GM19468 (cell line): ENCODE measurements at regions not wholly inside any gene's neighbourhood (a gene's known extent, or its start where the extent isn't known, plus 50 kb on each side); places are given as distances from the start of the nearest gene placed in this dataset.
"Not testable (repeated sequence)": the region's sequence is repeated elsewhere in the genome, so short reads cannot be mapped to it uniquely, and the experiment has no call there.

ENCODE experiments used
- ATAC-seq: cut with Tn5 transposase; IDR thresholded peaks from one replicate; pipeline ENCODE4 v1.9.1; 2021; ENCODE audit warnings: mild to moderate bottlenecking, moderate library complexity, moderate number of reproducible peaks; ENCODE audit not compliant: unreplicated experiment; ENCODE audit errors: extremely low read depth

GRCh38 chr1:146448212-146448876 lies 219.5 kb upstream of the NOTCH2NLA start:
- not testable (repeated sequence) for ATAC-seq

- not testable (repeated sequence) for ATAC-seq
Measured at GRCh38 chr1:146443871-146444222, 215.0 kb upstream of the NOTCH2NLA start.

- not testable (repeated sequence) for ATAC-seq
Measured at GRCh38 chr1:146443088-146443870, 214.5 kb upstream of the NOTCH2NLA start.

- ATAC-seq, result not testable (repeated sequence)
Measured at GRCh38 chr1:146438543-146438942, 209.7 kb upstream of the NOTCH2NLA start.

GRCh38 chr1:146416642-146417041 lies 187.8 kb upstream of the NOTCH2NLA start:
- not testable (repeated sequence) for ATAC-seq

- ATAC-seq, result not testable (repeated sequence)
Measured at GRCh38 chr1:146415017-146415416, 186.2 kb upstream of the NOTCH2NLA start.

GRCh38 chr1:146413911-146414310 lies 185.1 kb upstream of the NOTCH2NLA start:
- ATAC-seq, result not testable (repeated sequence)

GRCh38 chr1:146411923-146412322 lies 183.1 kb upstream of the NOTCH2NLA start:
- ATAC-seq, result not testable (repeated sequence)

GRCh38 chr1:146409817-146410441 lies 181.1 kb upstream of the NOTCH2NLA start:
- ATAC-seq, result not testable (repeated sequence)

- not testable (repeated sequence) for ATAC-seq
Measured at GRCh38 chr1:146409116-146409801, 180.4 kb upstream of the NOTCH2NLA start.

- ATAC-seq, result not testable (repeated sequence)
Measured at GRCh38 chr1:146401281-146401825, 172.5 kb upstream of the NOTCH2NLA start.

- not testable (repeated sequence) for ATAC-seq
Measured at GRCh38 chr1:146400173-146401121, 171.6 kb upstream of the NOTCH2NLA start.

GRCh38 chr1:146399225-146399624 lies 170.4 kb upstream of the NOTCH2NLA start:
- ATAC-seq, result not testable (repeated sequence)

GRCh38 chr1:146396801-146397200 lies 168.0 kb upstream of the NOTCH2NLA start:
- ATAC-seq, result not testable (repeated sequence)

- not testable (repeated sequence) for ATAC-seq
Measured at GRCh38 chr1:146396242-146396641, 167.4 kb upstream of the NOTCH2NLA start.

- not testable (repeated sequence) for ATAC-seq
Measured at GRCh38 chr1:146393796-146394195, 165.0 kb upstream of the NOTCH2NLA start.

GRCh38 chr1:146393154-146393553 lies 164.3 kb upstream of the NOTCH2NLA start:
- ATAC-seq, result not testable (repeated sequence)

- not testable (repeated sequence) for ATAC-seq
Measured at GRCh38 chr1:146389178-146389577, 160.4 kb upstream of the NOTCH2NLA start.
